Mesendoderm (in vitro differentiated cells): ENCODE measurements at regions not wholly inside any gene's neighbourhood (a gene's known extent, or its start where the extent isn't known, plus 50 kb on each side); places are given as distances from the start of the nearest gene placed in this dataset.

Experiments
- DNase-seq: peaks from one replicate; pipeline ENCODE4 v3.0.0; 2013
- H2AK5ac ChIP-seq: 2 replicates; pipeline ENCODE4 v1.6.1; 2013; ENCODE audit warnings: low read length, inconsistent platforms
- H2BK120ac ChIP-seq: 2 replicates; pipeline ENCODE4 v1.6.1; 2013; ENCODE audit warnings: low read depth, mild to moderate bottlenecking, low read length, moderate library complexity, mixed read lengths
- H2BK15ac ChIP-seq: replicated peaks from 2 replicates; pipeline ENCODE4 v1.6.1; 2013; ENCODE audit warnings: low read depth, mild to moderate bottlenecking, moderate library complexity
- H2BK5ac ChIP-seq: 2 replicates; pipeline ENCODE4 v1.6.1; 2013; ENCODE audit warnings: low read length, inconsistent platforms
- H3K18ac ChIP-seq: 2 replicates; pipeline ENCODE4 v1.6.1; 2013; ENCODE audit warnings: mild to moderate bottlenecking, low read length, mixed read lengths
- H3K23ac ChIP-seq: one replicate; pipeline ENCODE4 v1.6.1; 2013; ENCODE audit warnings: low read length
- H3K27ac ChIP-seq: 2 replicates; pipeline ENCODE4 v1.5.1; 2013; ENCODE audit warnings: low read depth, mild to moderate bottlenecking, inconsistent platforms, low read length, moderate library complexity
- H3K27me3 ChIP-seq: 2 replicates; pipeline ENCODE4 v1.6.1; 2013; ENCODE audit warnings: low read length, control low read depth, mild to moderate bottlenecking, inconsistent platforms; ENCODE audit not compliant: insufficient read depth, poor library complexity
- H3K36me3 ChIP-seq: 2 replicates; pipeline ENCODE4 v1.6.1; 2013; ENCODE audit warnings: low read length, inconsistent platforms; ENCODE audit not compliant: control insufficient read depth, insufficient read depth
- H3K4ac ChIP-seq: one replicate; pipeline ENCODE4 v1.6.1; 2013; ENCODE audit warnings: low read depth, mild to moderate bottlenecking, low read length, moderate library complexity
- H3K4me1 ChIP-seq: 2 replicates; pipeline ENCODE4 v1.6.1; 2013; ENCODE audit warnings: low read depth, low read length, inconsistent platforms; ENCODE audit not compliant: control insufficient read depth
- H3K4me2 ChIP-seq: 2 replicates; pipeline ENCODE4 v1.6.1; 2013; ENCODE audit warnings: low read length
- H3K4me3 ChIP-seq: 2 replicates; pipeline ENCODE4 v1.5.1; 2013; ENCODE audit warnings: mild to moderate bottlenecking, low read length
- H3K56ac ChIP-seq: one replicate; pipeline ENCODE4 v1.6.1; 2013; ENCODE audit warnings: low read length
- H3K79me1 ChIP-seq: 2 replicates; pipeline ENCODE4 v1.6.1; 2013; ENCODE audit warnings: low read length, inconsistent platforms
- H3K79me2 ChIP-seq: 2 replicates; pipeline ENCODE4 v1.6.1; 2013; ENCODE audit warnings: mild to moderate bottlenecking, low read length; ENCODE audit not compliant: control insufficient read depth, insufficient read depth
- H3K9ac ChIP-seq: 2 replicates; pipeline ENCODE4 v1.6.1; 2013; ENCODE audit warnings: low read length, inconsistent platforms
- H4K5ac ChIP-seq: one replicate; pipeline ENCODE4 v1.6.1; 2013; ENCODE audit warnings: low read length
- H4K8ac ChIP-seq: one replicate; pipeline ENCODE4 v1.6.1; 2013; ENCODE audit warnings: low read depth, mild to moderate bottlenecking, control low read depth, low read length, moderate library complexity
- WGBS: extraction: QIAGEN DNeasy Blood & Tissue Kit; methylation state at CpG from one replicate; pipeline ENCODE4 v1.1.7; 2013; ENCODE audit warnings: low lambda C conversion rate, missing lambda C conversion rate; ENCODE audit not compliant: insufficient coverage; ENCODE audit errors: extremely low coverage; 5-methylcytosine and 5-hydroxymethylcytosine counted together

- Histone ChIP-seq H3K9ac (no peak overlapping the region), H3K27me3 (no peaks in the 10 kb centered on the region), H3K4me3 (no peak overlapping the region), H3K23ac (no peak overlapping the region), H4K5ac (no peak overlapping the region), H3K36me3 (no peaks in the 10 kb centered on the region), H3K79me2 (no peaks in the 10 kb centered on the region), H3K56ac (no peak overlapping the region), H3K4me1 (no peaks in the 10 kb centered on the region), H2BK15ac (no peak overlapping the region), H3K79me1 (no peaks in the 10 kb centered on the region), H2BK120ac (no peak overlapping the region), H3K27ac (no peak overlapping the region), H2BK5ac (no peak overlapping the region), H4K8ac (no peak overlapping the region), H2AK5ac (no peak overlapping the region), H3K4ac (no peak overlapping the region), H3K18ac (no peak overlapping the region), H3K4me2 (no peak overlapping the region)
- no peak for DNase-seq
- no CpG with 5 or more reads among the region's 5 CpGs for WGBS
Observed at GRCh38 chr6:18664401-18664800, 277.3 kb downstream of the RNF144B start.

GRCh38 chr6:18667612-18668011 is 280.5 kb downstream of the RNF144B start:
- Histone ChIP-seq H3K79me2 (no peaks in the 10 kb centered on the region), H2BK15ac (no peak overlapping the region), H3K4me3 (no peak overlapping the region), H3K79me1 (no peaks in the 10 kb centered on the region), H2BK5ac (no peak overlapping the region), H3K4ac (no peak overlapping the region), H3K27me3 (no peaks in the 10 kb centered on the region), H3K23ac (no peak overlapping the region), H2BK120ac (no peak overlapping the region), H3K9ac (no peak overlapping the region), H4K5ac (no peak overlapping the region), H3K4me1 (no peaks in the 10 kb centered on the region), H3K56ac (no peak overlapping the region), H3K36me3 (no peaks in the 10 kb centered on the region), H3K4me2 (no peak overlapping the region), H4K8ac (no peak overlapping the region), H2AK5ac (no peak overlapping the region), H3K18ac (no peak overlapping the region), H3K27ac (no peak overlapping the region)
- no peak for DNase-seq
- no CpG with 5 or more reads among the region's 2 CpGs for WGBS

- no peak overlapping the region for H3K9ac ChIP-seq
- no peaks in the 10 kb centered on the region for H3K79me2 ChIP-seq
- H3K4ac ChIP-seq = no peak overlapping the region
- no peak overlapping the region for H2BK120ac ChIP-seq
- H2BK15ac ChIP-seq = no peak overlapping the region
- no peak overlapping the region for H3K18ac ChIP-seq
- H3K4me2 ChIP-seq = no peak overlapping the region
- DNase-seq = peak; percentile 3
- H3K56ac ChIP-seq = no peak overlapping the region
- WGBS = no CpG with 5 or more reads among the region's 3 CpGs
- no peak overlapping the region for H2BK5ac ChIP-seq
- H3K27ac ChIP-seq = no peak overlapping the region
- H3K4me3 ChIP-seq = no peak overlapping the region
- H4K5ac ChIP-seq = no peak overlapping the region
- no peaks in the 10 kb centered on the region for H3K36me3 ChIP-seq
- H3K27me3 ChIP-seq = no peaks in the 10 kb centered on the region
- H2AK5ac ChIP-seq = no peak overlapping the region
- H3K79me1 ChIP-seq = no peaks in the 10 kb centered on the region
- H3K23ac ChIP-seq = no peak overlapping the region
- no peak overlapping the region for H4K8ac ChIP-seq
- H3K4me1 ChIP-seq = no peaks in the 10 kb centered on the region
Observed at GRCh38 chr6:18668994-18669393, 281.8 kb downstream of the RNF144B start.

GRCh38 chr6:18672852-18673251 is 285.7 kb downstream of the RNF144B start:
- Histone ChIP-seq H2BK5ac (no peak overlapping the region), H4K8ac (no peak overlapping the region), H3K18ac (no peak overlapping the region), H2AK5ac (no peak overlapping the region), H3K36me3 (no peaks in the 10 kb centered on the region), H3K27ac (no peak overlapping the region), H3K4me1 (no peaks in the 10 kb centered on the region), H2BK15ac (no peak overlapping the region), H3K9ac (no peak overlapping the region), H3K79me1 (no peaks in the 10 kb centered on the region), H3K56ac (no peak overlapping the region), H2BK120ac (no peak overlapping the region), H3K23ac (no peak overlapping the region), H3K4me2 (no peak overlapping the region), H4K5ac (no peak overlapping the region), H3K4me3 (no peak overlapping the region), H3K79me2 (no peaks in the 10 kb centered on the region), H3K27me3 (no peaks in the 10 kb centered on the region), H3K4ac (no peak overlapping the region)
- no peak for DNase-seq
- no CpG with 5 or more reads among the region's 1 CpG for WGBS

- Histone ChIP-seq H3K79me1 (no peaks in the 10 kb centered on the region), H4K5ac (no peak overlapping the region), H3K23ac (no peak overlapping the region), H2BK120ac (no peak overlapping the region), H3K4me1 (no peaks in the 10 kb centered on the region), H3K4me2 (no peak overlapping the region), H3K27ac (no peak overlapping the region), H2AK5ac (no peak overlapping the region), H3K18ac (no peak overlapping the region), H3K56ac (no peak overlapping the region), H3K4me3 (no peak overlapping the region), H2BK5ac (no peak overlapping the region), H4K8ac (no peak overlapping the region), H3K36me3 (no peaks in the 10 kb centered on the region), H3K27me3 (no peaks in the 10 kb centered on the region), H3K9ac (no peak overlapping the region), H3K79me2 (no peaks in the 10 kb centered on the region), H3K4ac (no peak overlapping the region), H2BK15ac (no peak overlapping the region)
- DNase-seq = no peak
Observed at GRCh38 chr6:18674346-18674745, 287.2 kb downstream of the RNF144B start.

GRCh38 chr6:18675881-18676280 is 288.7 kb downstream of the RNF144B start:
- no peak overlapping the region for H4K8ac ChIP-seq
- no peak overlapping the region for H2AK5ac ChIP-seq
- H3K4me2 ChIP-seq = no peak overlapping the region
- H4K5ac ChIP-seq = no peak overlapping the region
- no peak overlapping the region for H3K23ac ChIP-seq
- no peak for DNase-seq
- no CpG with 5 or more reads among the region's 2 CpGs for WGBS
- H3K79me1 ChIP-seq = no peaks in the 10 kb centered on the region
- H3K18ac ChIP-seq = no peak overlapping the region
- no peaks in the 10 kb centered on the region for H3K36me3 ChIP-seq
- no peak overlapping the region for H2BK5ac ChIP-seq
- H3K56ac ChIP-seq = no peak overlapping the region
- no peaks in the 10 kb centered on the region for H3K4me1 ChIP-seq
- no peak overlapping the region for H3K9ac ChIP-seq
- H2BK120ac ChIP-seq = no peak overlapping the region
- no peak overlapping the region for H2BK15ac ChIP-seq
- H3K4me3 ChIP-seq = no peak overlapping the region
- no peaks in the 10 kb centered on the region for H3K27me3 ChIP-seq
- H3K79me2 ChIP-seq = no peaks in the 10 kb centered on the region
- H3K27ac ChIP-seq = no peak overlapping the region
- no peak overlapping the region for H3K4ac ChIP-seq
